ENCODE measurements at regions not wholly inside any gene's neighbourhood (a gene's known extent, or its start where the extent isn't known, plus 50 kb on each side); places are given as distances from the start of the nearest gene placed in this dataset.

DNA sequence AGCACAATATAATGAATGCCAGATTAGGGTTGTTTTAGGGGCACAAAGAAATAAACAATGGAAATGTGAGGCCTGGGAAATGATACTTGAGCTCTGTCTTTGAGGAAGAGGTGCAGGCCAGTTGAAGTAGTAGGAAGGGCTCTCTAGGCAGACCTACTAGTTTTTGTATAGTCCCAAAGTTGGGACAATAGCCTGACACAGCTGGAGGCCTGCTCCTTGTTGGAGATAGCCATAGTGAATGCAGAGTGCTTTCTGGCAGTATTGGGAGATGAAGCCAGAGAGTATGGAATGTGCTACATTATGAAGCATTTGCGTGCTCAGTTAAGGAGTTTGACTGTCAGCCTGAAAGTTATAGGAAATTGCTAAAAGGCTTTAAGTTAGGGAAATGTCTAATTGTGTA is 251.2 kb upstream of the ZPLD1 start:
- Histone ChIP-seq H3F3A (ENCODE audit: low read depth) (peaks cover 20% of the 10 kb centered on the region), H3K4me2 (ENCODE audit: low read depth, low read length, poor library complexity, severe bottlenecking) (no peak overlapping the region), H3K4me3 (ENCODE audit: low read length, poor library complexity, severe bottlenecking) (no peak overlapping the region), H3K9ac (ENCODE audit: low read depth, low read length, poor library complexity, severe bottlenecking) (no peak overlapping the region), H3K9me2 (replicated peaks; ENCODE audit: low read depth, low read length) (no peaks in the 10 kb centered on the region), H3K4me1 (ENCODE audit: insufficient read depth, low read length, poor library complexity, severe bottlenecking) (peaks cover 48% of the 10 kb centered on the region), H3K9me3 (ENCODE audit: insufficient read depth, low read depth, low read length) (no peaks in the 10 kb centered on the region), H3K36me3 (ENCODE audit: insufficient read depth, low read length) (no peaks in the 10 kb centered on the region), H3K79me2 (ENCODE audit: insufficient read depth, low read length) (no peaks in the 10 kb centered on the region), H3K27me3 (ENCODE audit: insufficient read depth, low read length, poor library complexity, severe bottlenecking) (no peaks in the 10 kb centered on the region), H4K20me1 (ENCODE audit: insufficient read depth, low read length, poor library complexity, severe bottlenecking) (no peaks in the 10 kb centered on the region), H2AFZ (ENCODE audit: low read length) (peak overlapping the region; percentile 75)
- TF ChIP-seq EZH2phosphoT487 (IDR thresholded peaks at IDR 0.05; ENCODE audit: borderline replicate concordance) = no peak
- TF ChIP-seq, protein P1, sequence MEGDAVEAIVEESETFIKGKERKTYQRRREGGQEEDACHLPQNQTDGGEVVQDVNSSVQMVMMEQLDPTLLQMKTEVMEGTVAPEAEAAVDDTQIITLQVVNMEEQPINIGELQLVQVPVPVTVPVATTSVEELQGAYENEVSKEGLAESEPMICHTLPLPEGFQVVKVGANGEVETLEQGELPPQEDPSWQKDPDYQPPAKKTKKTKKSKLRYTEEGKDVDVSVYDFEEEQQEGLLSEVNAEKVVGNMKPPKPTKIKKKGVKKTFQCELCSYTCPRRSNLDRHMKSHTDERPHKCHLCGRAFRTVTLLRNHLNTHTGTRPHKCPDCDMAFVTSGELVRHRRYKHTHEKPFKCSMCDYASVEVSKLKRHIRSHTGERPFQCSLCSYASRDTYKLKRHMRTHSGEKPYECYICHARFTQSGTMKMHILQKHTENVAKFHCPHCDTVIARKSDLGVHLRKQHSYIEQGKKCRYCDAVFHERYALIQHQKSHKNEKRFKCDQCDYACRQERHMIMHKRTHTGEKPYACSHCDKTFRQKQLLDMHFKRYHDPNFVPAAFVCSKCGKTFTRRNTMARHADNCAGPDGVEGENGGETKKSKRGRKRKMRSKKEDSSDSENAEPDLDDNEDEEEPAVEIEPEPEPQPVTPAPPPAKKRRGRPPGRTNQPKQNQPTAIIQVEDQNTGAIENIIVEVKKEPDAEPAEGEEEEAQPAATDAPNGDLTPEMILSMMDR (conservative IDR thresholded peaks at IDR 0.05; ENCODE audit: low read length) = no peak

DNA sequence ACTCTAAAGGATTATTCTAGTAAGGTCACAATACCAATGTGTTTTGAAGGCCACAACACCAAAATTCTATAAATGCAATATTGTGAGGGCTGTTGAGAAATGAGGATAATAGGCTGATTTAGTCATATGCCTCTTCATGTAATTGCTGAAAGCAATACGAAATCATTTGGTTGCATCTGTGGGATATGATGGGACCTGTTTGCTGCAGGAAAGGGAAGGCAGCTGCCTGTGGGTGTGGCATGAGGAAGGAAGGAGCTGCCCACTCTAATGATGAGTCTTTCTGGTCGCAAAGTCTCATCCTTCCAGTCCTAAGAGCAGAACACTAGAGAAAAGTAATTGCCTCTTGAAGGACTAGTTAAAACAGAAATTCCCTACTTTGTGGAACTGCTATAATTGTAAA is 245.3 kb upstream of the ZPLD1 start:
- no peaks in the 10 kb centered on the region for H3K79me2 ChIP-seq (ENCODE audit: insufficient read depth, low read length)
- H3K9ac ChIP-seq (ENCODE audit: low read depth, low read length, poor library complexity, severe bottlenecking) = no peak overlapping the region
- H3K9me3 ChIP-seq (ENCODE audit: insufficient read depth, low read depth, low read length) = no peaks in the 10 kb centered on the region
- H3K27me3 ChIP-seq (ENCODE audit: insufficient read depth, low read length, poor library complexity, severe bottlenecking) = no peaks in the 10 kb centered on the region
- H4K20me1 ChIP-seq (ENCODE audit: insufficient read depth, low read length, poor library complexity, severe bottlenecking) = no peaks in the 10 kb centered on the region
- peaks cover 26% of the 10 kb centered on the region for H3K4me1 ChIP-seq (ENCODE audit: insufficient read depth, low read length, poor library complexity, severe bottlenecking)
- H3K4me2 ChIP-seq (ENCODE audit: low read depth, low read length, poor library complexity, severe bottlenecking) = peak overlapping the region; percentile 8
- peak overlapping the region; percentile 58; the same call in 1 of the 2 replicates for H2AFZ ChIP-seq (ENCODE audit: low read length)
- no peaks in the 10 kb centered on the region for H3K36me3 ChIP-seq (ENCODE audit: insufficient read depth, low read length)
- no peaks in the 10 kb centered on the region for H3K9me2 ChIP-seq (replicated peaks; ENCODE audit: low read depth, low read length)
- H3F3A ChIP-seq (ENCODE audit: low read depth) = no peaks in the 10 kb centered on the region
- no peak overlapping the region for H3K4me3 ChIP-seq (ENCODE audit: low read length, poor library complexity, severe bottlenecking)
- TF ChIP-seq EZH2phosphoT487 (IDR thresholded peaks at IDR 0.05; ENCODE audit: borderline replicate concordance) = no peak
- TF ChIP-seq, protein P1 (conservative IDR thresholded peaks at IDR 0.05; ENCODE audit: low read length) = no peak

DNA sequence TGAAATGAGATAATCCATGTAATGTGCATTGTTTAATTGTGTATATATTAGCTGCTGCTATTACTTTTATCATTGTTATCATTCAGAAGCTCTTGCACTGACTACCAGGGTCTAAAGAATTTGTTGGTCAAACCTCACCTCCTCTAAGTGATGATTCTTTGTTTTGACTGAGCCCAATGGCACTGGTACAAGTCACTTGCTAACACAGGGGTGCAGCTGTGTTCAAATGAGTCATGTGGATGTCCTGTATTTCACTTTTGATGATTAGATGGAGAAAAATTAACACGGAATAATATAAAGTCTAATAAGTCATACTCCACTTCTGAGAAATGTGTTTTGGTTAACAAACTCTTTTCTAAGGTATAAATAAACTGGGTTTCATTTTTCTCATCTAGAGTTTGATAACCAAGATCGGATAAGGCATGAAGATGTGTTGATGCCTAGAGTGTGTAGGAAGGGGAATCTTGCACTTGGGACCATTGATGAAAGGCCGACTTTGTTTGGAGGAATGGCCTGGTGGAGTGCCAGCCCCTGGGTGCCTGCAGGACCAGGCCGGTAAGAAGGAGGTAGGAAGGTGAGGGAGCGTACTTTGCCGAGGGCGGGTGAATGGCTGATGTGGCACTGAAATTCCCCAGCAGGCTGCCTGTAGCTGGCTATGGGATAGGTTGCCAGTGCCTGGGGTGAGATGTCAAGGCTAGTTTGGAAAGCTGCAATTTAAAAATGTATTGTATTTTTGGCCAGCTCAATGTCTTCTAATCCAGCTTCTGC is 244.7 kb upstream of the ZPLD1 start:
- Histone ChIP-seq H3K27me3 (ENCODE audit: insufficient read depth, low read length, poor library complexity, severe bottlenecking) (no peaks in the 10 kb centered on the region), H3K4me3 (ENCODE audit: low read length, poor library complexity, severe bottlenecking) (no peak overlapping the region), H3K4me2 (ENCODE audit: low read depth, low read length, poor library complexity, severe bottlenecking) (peak overlapping the region; percentile 8), H3K9me3 (ENCODE audit: insufficient read depth, low read depth, low read length) (no peaks in the 10 kb centered on the region), H3K79me2 (ENCODE audit: insufficient read depth, low read length) (no peaks in the 10 kb centered on the region), H4K20me1 (ENCODE audit: insufficient read depth, low read length, poor library complexity, severe bottlenecking) (no peaks in the 10 kb centered on the region), H3F3A (ENCODE audit: low read depth) (no peaks in the 10 kb centered on the region), H3K9ac (ENCODE audit: low read depth, low read length, poor library complexity, severe bottlenecking) (no peak overlapping the region), H2AFZ (ENCODE audit: low read length) (no peak overlapping the region), H3K36me3 (ENCODE audit: insufficient read depth, low read length) (no peaks in the 10 kb centered on the region), H3K4me1 (ENCODE audit: insufficient read depth, low read length, poor library complexity, severe bottlenecking) (peaks cover 26% of the 10 kb centered on the region), H3K9me2 (replicated peaks; ENCODE audit: low read depth, low read length) (no peaks in the 10 kb centered on the region)
- no peak for TF ChIP-seq EZH2phosphoT487 (IDR thresholded peaks at IDR 0.05; ENCODE audit: borderline replicate concordance)

DNA sequence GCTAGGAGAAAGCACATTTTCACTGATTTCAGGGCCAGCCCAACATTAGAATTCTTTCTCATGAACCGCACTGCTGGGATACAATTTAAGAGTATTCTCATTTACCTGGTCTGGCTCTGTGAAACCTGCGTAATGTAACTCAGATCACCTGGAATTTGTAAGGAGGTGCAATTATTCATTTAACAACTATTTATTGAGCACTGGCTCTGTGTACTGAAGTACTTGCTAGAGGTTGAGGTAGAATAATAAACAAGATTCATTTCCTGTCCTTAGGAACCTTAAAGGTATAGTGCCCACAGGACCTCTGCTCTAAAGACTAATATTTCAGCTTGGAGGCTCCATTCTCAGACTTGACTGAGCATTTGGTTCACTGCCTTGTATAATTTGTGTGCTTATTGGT is 242.2 kb upstream of the ZPLD1 start:
- no peak overlapping the region for H3K4me2 ChIP-seq (ENCODE audit: low read depth, low read length, poor library complexity, severe bottlenecking)
- no peaks in the 10 kb centered on the region for H3F3A ChIP-seq (ENCODE audit: low read depth)
- TF ChIP-seq, protein P1 (conservative IDR thresholded peaks at IDR 0.05; ENCODE audit: low read length) = no peak
- TF ChIP-seq EZH2phosphoT487 (IDR thresholded peaks at IDR 0.05; ENCODE audit: borderline replicate concordance) = no peak

More for the DNA sequence above, 242.2 kb upstream of the ZPLD1 start:
- Histone ChIP-seq H3K27me3 (ENCODE audit: insufficient read depth, low read length, poor library complexity, severe bottlenecking) (no peaks in the 10 kb centered on the region), H3K36me3 (ENCODE audit: insufficient read depth, low read length) (no peaks in the 10 kb centered on the region), H3K9ac (ENCODE audit: low read depth, low read length, poor library complexity, severe bottlenecking) (no peak overlapping the region), H3K79me2 (ENCODE audit: insufficient read depth, low read length) (no peaks in the 10 kb centered on the region), H2AFZ (ENCODE audit: low read length) (no peak overlapping the region), H3K4me3 (ENCODE audit: low read length, poor library complexity, severe bottlenecking) (no peak overlapping the region), H4K20me1 (ENCODE audit: insufficient read depth, low read length, poor library complexity, severe bottlenecking) (no peaks in the 10 kb centered on the region), H3K9me3 (ENCODE audit: insufficient read depth, low read depth, low read length) (no peaks in the 10 kb centered on the region), H3K4me1 (ENCODE audit: insufficient read depth, low read length, poor library complexity, severe bottlenecking) (peaks cover 26% of the 10 kb centered on the region), H3K9me2 (replicated peaks; ENCODE audit: low read depth, low read length) (no peaks in the 10 kb centered on the region)

Data from Loucy (cell line).